A204.1 (cell line): ENCODE measurements at regions not wholly inside any gene's neighbourhood (a gene's known extent, or its start where the extent isn't known, plus 50 kb on each side); places are given as distances from the start of the nearest gene placed in this dataset.
"Not testable (repeated sequence)": the region's sequence is repeated elsewhere in the genome, so short reads cannot be mapped to it uniquely, and the experiment has no call there.

ENCODE experiments used
- FAIRE-seq: peaks from 2 replicates; lab custom pipeline; 2012; peaks lifted over from hg19 to GRCh38; lab: Jason Lieb, UNC

GRCh38 chr6:140649502-140649901, 1275.1 kb upstream of the CITED2 start:
- FAIRE-seq: not testable (repeated sequence)

- FAIRE-seq: not testable (repeated sequence)
Observed at GRCh38 chr6:140647322-140647721, 1272.9 kb upstream of the CITED2 start.

- no peak for FAIRE-seq
Observed at GRCh38 chr6:140644017-140644416, 1269.6 kb upstream of the CITED2 start.

- FAIRE-seq: no peak
Observed at GRCh38 chr6:140641412-140641811, 1267.0 kb upstream of the CITED2 start.

- no peak for FAIRE-seq
Observed at GRCh38 chr6:140636908-140637402, 1262.5 kb upstream of the CITED2 start.

GRCh38 chr6:140636271-140636907, 1261.9 kb upstream of the CITED2 start:
- FAIRE-seq: no peak

GRCh38 chr6:140627002-140627401, 1252.6 kb upstream of the CITED2 start:
- FAIRE-seq: no peak

GRCh38 chr6:140623498-140623897, 1249.0 kb upstream of the CITED2 start:
- no peak for FAIRE-seq

- no peak for FAIRE-seq
Observed at GRCh38 chr6:140620496-140620895, 1246.0 kb upstream of the CITED2 start.

GRCh38 chr6:140609956-140610355, 1235.5 kb upstream of the CITED2 start:
- FAIRE-seq: no peak

GRCh38 chr6:140609321-140609720, 1234.9 kb upstream of the CITED2 start:
- FAIRE-seq: no peak

GRCh38 chr6:140604786-140605185, 1230.3 kb upstream of the CITED2 start:
- FAIRE-seq: no peak

- no peak for FAIRE-seq
Observed at GRCh38 chr6:140602431-140603248, 1228.2 kb upstream of the CITED2 start.

GRCh38 chr6:140601021-140601808, 1226.8 kb upstream of the CITED2 start:
- FAIRE-seq: no peak

GRCh38 chr6:140599916-140600315, 1225.5 kb upstream of the CITED2 start:
- no peak for FAIRE-seq

- FAIRE-seq: no peak
Observed at GRCh38 chr6:140597181-140597580, 1222.7 kb upstream of the CITED2 start.

- FAIRE-seq: no peak
Observed at GRCh38 chr6:140594806-140595128, 1220.3 kb upstream of the CITED2 start.

- FAIRE-seq: no peak
Observed at GRCh38 chr6:140592877-140593276, 1218.4 kb upstream of the CITED2 start.

- no peak for FAIRE-seq
Observed at GRCh38 chr6:140590641-140591040, 1216.2 kb upstream of the CITED2 start.

- no peak for FAIRE-seq
Observed at GRCh38 chr6:140586426-140587061, 1212.1 kb upstream of the CITED2 start.

GRCh38 chr6:140581601-140582000, 1207.2 kb upstream of the CITED2 start:
- FAIRE-seq: no peak

GRCh38 chr6:140579918-140580317, 1205.5 kb upstream of the CITED2 start:
- no peak for FAIRE-seq
